GM18907 (cell line): ENCODE measurements at regions not wholly inside any gene's neighbourhood (a gene's known extent, or its start where the extent isn't known, plus 50 kb on each side); places are given as distances from the start of the nearest gene placed in this dataset.
A peak's percentile ranks its signal among the peaks of the same experiment; 100 is the strongest.
"Not testable (repeated sequence)": the region's sequence is repeated elsewhere in the genome, so short reads cannot be mapped to it uniquely, and the experiment has no call there.

Experiments
- ATAC-seq: cut with Tn5 transposase; IDR thresholded peaks from one replicate; pipeline ENCODE4 v1.9.1; 2021; ENCODE audit warnings: mild to moderate bottlenecking, moderate library complexity; ENCODE audit not compliant: unreplicated experiment

- no peak for ATAC-seq
Observed at GRCh38 chr5:158456241-158456640, 597.3 kb upstream of the CLINT1 start.

- no peak for ATAC-seq
Observed at GRCh38 chr5:158451993-158452672, 593.2 kb upstream of the CLINT1 start.

- no peak for ATAC-seq
Observed at GRCh38 chr5:158451203-158451992, 592.5 kb upstream of the CLINT1 start.

GRCh38 chr5:158450751-158451171, 591.8 kb upstream of the CLINT1 start:
- no peak for ATAC-seq

- ATAC-seq, result not testable (repeated sequence)
Observed at GRCh38 chr5:158446761-158447160, 587.8 kb upstream of the CLINT1 start.

- not testable (repeated sequence) for ATAC-seq
Observed at GRCh38 chr5:158439204-158439603, 580.3 kb upstream of the CLINT1 start.

- no peak for ATAC-seq
Observed at GRCh38 chr5:158436271-158437065, 577.5 kb upstream of the CLINT1 start.

- peak; percentile 88 for ATAC-seq
Observed at GRCh38 chr5:158435161-158435616, 576.2 kb upstream of the CLINT1 start.

GRCh38 chr5:158434749-158435148, 575.8 kb upstream of the CLINT1 start:
- peak; percentile 16 for ATAC-seq

GRCh38 chr5:158433634-158434033, 574.7 kb upstream of the CLINT1 start:
- ATAC-seq, result no peak

GRCh38 chr5:158431369-158432029, 572.6 kb upstream of the CLINT1 start:
- ATAC-seq, result no peak

GRCh38 chr5:158430798-158431167, 571.8 kb upstream of the CLINT1 start:
- ATAC-seq, result no peak

GRCh38 chr5:158430166-158430797, 571.3 kb upstream of the CLINT1 start:
- no peak for ATAC-seq

- ATAC-seq, result no peak
Observed at GRCh38 chr5:158429564-158429963, 570.6 kb upstream of the CLINT1 start.

GRCh38 chr5:158423623-158424200, 564.8 kb upstream of the CLINT1 start:
- no peak for ATAC-seq

GRCh38 chr5:158422653-158423515, 563.9 kb upstream of the CLINT1 start:
- no peak for ATAC-seq

- no peak for ATAC-seq
Observed at GRCh38 chr5:158421319-158421718, 562.4 kb upstream of the CLINT1 start.

- ATAC-seq, result no peak
Observed at GRCh38 chr5:158419186-158419585, 560.2 kb upstream of the CLINT1 start.

GRCh38 chr5:158414780-158415179, 555.8 kb upstream of the CLINT1 start:
- no peak for ATAC-seq
